ENCODE measurements at regions not wholly inside any gene's neighbourhood (a gene's known extent, or its start where the extent isn't known, plus 50 kb on each side); places are given as distances from the start of the nearest gene placed in this dataset.

DNA sequence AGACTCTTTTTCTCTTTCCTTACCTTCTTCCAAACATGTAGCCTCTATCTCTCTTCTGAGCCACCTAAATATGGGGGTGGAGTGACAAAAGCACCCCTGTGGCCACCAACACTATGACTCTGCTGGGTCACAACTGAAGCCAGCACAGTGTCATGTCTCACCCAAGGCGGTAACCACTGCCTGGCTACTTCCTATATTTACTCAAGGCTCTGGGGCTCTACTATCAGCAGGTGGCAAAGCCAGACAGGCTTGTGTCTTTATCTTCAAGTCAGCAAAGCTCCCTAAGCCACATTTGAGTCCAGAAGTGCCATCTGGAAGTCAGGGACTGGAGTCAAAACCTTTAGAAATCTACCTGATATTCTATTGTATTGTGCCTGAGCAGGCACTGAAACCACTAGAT is 1515.2 kb downstream of the PLA2G4A start:
- Histone ChIP-seq H3K4me1 (ENCODE audit: insufficient read depth, low read length, severe bottlenecking) (no peaks in the 10 kb centered on the region), H3K9ac (ENCODE audit: low read length) (no peak overlapping the region), H3K36me3 (ENCODE audit: insufficient read depth, low read length) (no peaks in the 10 kb centered on the region), H3K4me3 (ENCODE audit: low read depth, low read length, poor library complexity, severe bottlenecking) (no peak overlapping the region), H3K27ac (ENCODE audit: low read depth, low read length, poor library complexity, severe bottlenecking) (no peak overlapping the region), H4K20me1 (ENCODE audit: insufficient read depth, low read length) (no peaks in the 10 kb centered on the region), H3K9me3 (ENCODE audit: low read length) (no peaks in the 10 kb centered on the region), H3K9me2 (ENCODE audit: low read depth, low read length) (no peaks in the 10 kb centered on the region), H2AFZ (ENCODE audit: low read length) (no peak overlapping the region), H3K79me2 (ENCODE audit: insufficient read depth, low read length) (no peaks in the 10 kb centered on the region), H3K4me2 (ENCODE audit: low read length) (no peak overlapping the region), H3F3A (ENCODE audit: insufficient read depth, low read length) (no peaks in the 10 kb centered on the region), H3K27me3 (ENCODE audit: insufficient read depth, low read length) (no peaks in the 10 kb centered on the region)
- TF ChIP-seq, protein P1, sequence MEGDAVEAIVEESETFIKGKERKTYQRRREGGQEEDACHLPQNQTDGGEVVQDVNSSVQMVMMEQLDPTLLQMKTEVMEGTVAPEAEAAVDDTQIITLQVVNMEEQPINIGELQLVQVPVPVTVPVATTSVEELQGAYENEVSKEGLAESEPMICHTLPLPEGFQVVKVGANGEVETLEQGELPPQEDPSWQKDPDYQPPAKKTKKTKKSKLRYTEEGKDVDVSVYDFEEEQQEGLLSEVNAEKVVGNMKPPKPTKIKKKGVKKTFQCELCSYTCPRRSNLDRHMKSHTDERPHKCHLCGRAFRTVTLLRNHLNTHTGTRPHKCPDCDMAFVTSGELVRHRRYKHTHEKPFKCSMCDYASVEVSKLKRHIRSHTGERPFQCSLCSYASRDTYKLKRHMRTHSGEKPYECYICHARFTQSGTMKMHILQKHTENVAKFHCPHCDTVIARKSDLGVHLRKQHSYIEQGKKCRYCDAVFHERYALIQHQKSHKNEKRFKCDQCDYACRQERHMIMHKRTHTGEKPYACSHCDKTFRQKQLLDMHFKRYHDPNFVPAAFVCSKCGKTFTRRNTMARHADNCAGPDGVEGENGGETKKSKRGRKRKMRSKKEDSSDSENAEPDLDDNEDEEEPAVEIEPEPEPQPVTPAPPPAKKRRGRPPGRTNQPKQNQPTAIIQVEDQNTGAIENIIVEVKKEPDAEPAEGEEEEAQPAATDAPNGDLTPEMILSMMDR (IDR thresholded peaks at IDR 0.05; ENCODE audit: low read length) = no peak
- TF ChIP-seq EZH2 (IDR thresholded peaks at IDR 0.05; ENCODE audit: borderline replicate concordance, low read length) = no peak

DNA sequence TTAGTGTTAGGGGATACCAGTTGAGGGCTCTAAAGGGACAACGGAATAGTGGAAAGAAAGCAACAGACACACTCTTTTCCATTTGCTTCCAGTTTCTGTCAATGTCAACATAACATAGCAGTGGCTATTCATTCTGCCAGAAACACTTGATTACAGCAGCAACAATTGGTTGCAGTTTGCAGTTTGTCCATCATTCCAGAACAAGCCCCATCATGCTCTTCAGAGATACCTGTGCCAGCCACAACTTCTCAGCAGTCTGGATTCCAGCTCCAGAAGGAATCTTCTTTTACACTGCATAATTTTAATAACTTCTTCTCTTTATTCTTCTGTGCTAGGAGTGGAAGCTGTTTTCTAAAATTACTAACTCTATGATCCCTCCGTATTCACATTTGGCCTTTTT is 1521.4 kb downstream of the PLA2G4A start:
- Histone ChIP-seq H3K79me2 (ENCODE audit: insufficient read depth, low read length) (no peaks in the 10 kb centered on the region), H2AFZ (ENCODE audit: low read length) (no peak overlapping the region), H3K4me1 (ENCODE audit: insufficient read depth, low read length, severe bottlenecking) (no peaks in the 10 kb centered on the region), H3K4me3 (ENCODE audit: low read depth, low read length, poor library complexity, severe bottlenecking) (no peak overlapping the region), H3K27ac (ENCODE audit: low read depth, low read length, poor library complexity, severe bottlenecking) (no peak overlapping the region), H4K20me1 (ENCODE audit: insufficient read depth, low read length) (no peaks in the 10 kb centered on the region), H3K9me2 (ENCODE audit: low read depth, low read length) (no peaks in the 10 kb centered on the region), H3K9me3 (ENCODE audit: low read length) (no peaks in the 10 kb centered on the region), H3K9ac (ENCODE audit: low read length) (no peak overlapping the region), H3K27me3 (ENCODE audit: insufficient read depth, low read length) (no peaks in the 10 kb centered on the region), H3F3A (ENCODE audit: insufficient read depth, low read length) (no peaks in the 10 kb centered on the region), H3K36me3 (ENCODE audit: insufficient read depth, low read length) (no peaks in the 10 kb centered on the region), H3K4me2 (ENCODE audit: low read length) (no peak overlapping the region)
- TF ChIP-seq, protein P1 (IDR thresholded peaks at IDR 0.05; ENCODE audit: low read length) = no peak
- no peak for TF ChIP-seq EZH2 (IDR thresholded peaks at IDR 0.05; ENCODE audit: borderline replicate concordance, low read length)

DNA sequence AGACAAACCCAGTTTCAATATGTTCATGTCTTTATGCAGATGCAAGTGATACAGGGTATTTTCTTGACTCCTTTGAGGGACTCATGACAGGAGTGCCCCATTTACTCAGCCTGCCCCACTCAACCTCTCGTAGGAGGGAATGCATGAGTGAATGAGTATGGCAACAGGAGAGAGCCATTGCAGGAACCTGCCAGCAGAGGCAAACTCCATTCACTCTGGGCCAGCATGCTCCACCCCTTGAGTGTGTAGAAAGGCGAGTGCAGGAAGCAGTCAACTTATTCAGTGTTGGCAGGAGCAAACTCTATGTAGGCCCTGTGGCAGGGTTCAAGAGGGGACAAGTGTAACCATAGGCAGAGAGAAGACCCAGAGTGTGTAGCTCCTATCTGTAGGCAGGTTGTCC is 1526.3 kb downstream of the PLA2G4A start:
- H3K4me1 ChIP-seq (ENCODE audit: insufficient read depth, low read length, severe bottlenecking) = no peaks in the 10 kb centered on the region

More for the DNA sequence above, 1526.3 kb downstream of the PLA2G4A start:
- Histone ChIP-seq H4K20me1 (ENCODE audit: insufficient read depth, low read length) (no peaks in the 10 kb centered on the region), H3K79me2 (ENCODE audit: insufficient read depth, low read length) (no peaks in the 10 kb centered on the region), H3K4me3 (ENCODE audit: low read depth, low read length, poor library complexity, severe bottlenecking) (no peak overlapping the region), H3K36me3 (ENCODE audit: insufficient read depth, low read length) (no peaks in the 10 kb centered on the region), H3K9me2 (ENCODE audit: low read depth, low read length) (no peaks in the 10 kb centered on the region), H3K9me3 (ENCODE audit: low read length) (no peaks in the 10 kb centered on the region), H3K27ac (ENCODE audit: low read depth, low read length, poor library complexity, severe bottlenecking) (no peak overlapping the region), H3K27me3 (ENCODE audit: insufficient read depth, low read length) (no peaks in the 10 kb centered on the region), H3K4me2 (ENCODE audit: low read length) (no peak overlapping the region), H2AFZ (ENCODE audit: low read length) (no peak overlapping the region), H3F3A (ENCODE audit: insufficient read depth, low read length) (no peaks in the 10 kb centered on the region), H3K9ac (ENCODE audit: low read length) (no peak overlapping the region)
- TF ChIP-seq EZH2 (IDR thresholded peaks at IDR 0.05; ENCODE audit: borderline replicate concordance, low read length) = no peak
- TF ChIP-seq, protein P1 (IDR thresholded peaks at IDR 0.05; ENCODE audit: low read length) = no peak
